H9 (cell line): ENCODE measurements at regions not wholly inside any gene's neighbourhood (a gene's known extent, or its start where the extent isn't known, plus 50 kb on each side); places are given as distances from the start of the nearest gene placed in this dataset.

Experiments used
- DNase-seq: peaks from one replicate; pipeline ENCODE4 v3.0.0-alpha.2; 2017
- H2AFZ ChIP-seq: one replicate; pipeline ENCODE4 v1.6.1; 2013; ENCODE audit warnings: mild to moderate bottlenecking, low read length, control low read depth, moderate library complexity
- H2AK5ac ChIP-seq: 2 replicates; pipeline ENCODE4 v1.6.1; 2013; ENCODE audit warnings: low read length, control low read depth, mixed read lengths; ENCODE audit not compliant: insufficient read length
- H2BK120ac ChIP-seq: one replicate; pipeline ENCODE4 v1.6.1; 2013; ENCODE audit warnings: low read depth, mild to moderate bottlenecking, low read length, control low read depth, inconsistent platforms; ENCODE audit not compliant: poor library complexity, severe bottlenecking
- H2BK12ac ChIP-seq: 2 replicates; pipeline ENCODE4 v1.6.1; 2013; ENCODE audit warnings: low read length, control low read depth, mixed read lengths, low read depth; ENCODE audit not compliant: insufficient read length
- H2BK15ac ChIP-seq: 2 replicates; pipeline ENCODE4 v1.6.1; 2013; ENCODE audit warnings: low read depth, low read length, control low read depth
- H2BK20ac ChIP-seq: one replicate; pipeline ENCODE4 v1.6.1; 2013; ENCODE audit warnings: low read depth, mild to moderate bottlenecking, low read length, control low read depth, inconsistent platforms; ENCODE audit not compliant: poor library complexity, severe bottlenecking
- H2BK5ac ChIP-seq: 2 replicates; pipeline ENCODE4 v1.6.1; 2013; ENCODE audit warnings: low read length, control low read depth, mixed read lengths; ENCODE audit not compliant: insufficient read length
- H3K14ac ChIP-seq: 2 replicates; pipeline ENCODE4 v1.6.1; 2013; ENCODE audit warnings: low read length, control low read depth; ENCODE audit not compliant: insufficient read depth
- H3K18ac ChIP-seq: 2 replicates; pipeline ENCODE4 v1.6.1; 2013; ENCODE audit warnings: low read depth, mild to moderate bottlenecking, mixed read lengths, low read length, control low read depth; ENCODE audit not compliant: insufficient read length
- H3K23ac ChIP-seq: 2 replicates; pipeline ENCODE4 v1.6.1; 2013; ENCODE audit warnings: low read length, control low read depth, mixed read lengths, low read depth; ENCODE audit not compliant: insufficient read length
- H3K23me2 ChIP-seq: 2 replicates; pipeline ENCODE4 v1.6.1; 2013; ENCODE audit warnings: low read depth, mild to moderate bottlenecking, mixed read lengths, low read length, control low read depth; ENCODE audit not compliant: insufficient read length, poor library complexity, severe bottlenecking
- H3K27ac ChIP-seq: 2 replicates; pipeline ENCODE4 v1.5.1; 2013; ENCODE audit warnings: low read length, control low read depth, mixed read lengths, low read depth; ENCODE audit not compliant: insufficient read length
- H3K27me3 ChIP-seq: 2 replicates; pipeline ENCODE4 v1.6.1; 2013; ENCODE audit warnings: low read length, control low read depth, inconsistent platforms; ENCODE audit not compliant: insufficient read depth
- H3K4ac ChIP-seq: 2 replicates; pipeline ENCODE4 v1.6.1; 2013; ENCODE audit warnings: low read depth, mild to moderate bottlenecking, control low read depth, inconsistent platforms, low read length, moderate library complexity
- H3K4me1 ChIP-seq: 2 replicates; pipeline ENCODE4 v1.6.1; 2013; ENCODE audit warnings: low read length, control low read depth, inconsistent platforms; ENCODE audit not compliant: insufficient read depth
- H3K4me2 ChIP-seq: 2 replicates; pipeline ENCODE4 v1.6.1; 2013; ENCODE audit warnings: low read length, control low read depth, mixed read lengths; ENCODE audit not compliant: insufficient read length, insufficient read depth
- H3K56ac ChIP-seq: 2 replicates; pipeline ENCODE4 v1.6.1; 2013; ENCODE audit warnings: low read depth, mild to moderate bottlenecking, mixed read lengths, low read length, control low read depth; ENCODE audit not compliant: insufficient read length
- H3K79me1 ChIP-seq: 2 replicates; pipeline ENCODE4 v1.6.1; 2013; ENCODE audit warnings: low read depth, mild to moderate bottlenecking, moderate library complexity, low read length, control low read depth, inconsistent platforms; ENCODE audit not compliant: insufficient read depth, poor library complexity, severe bottlenecking
- H3K79me2 ChIP-seq: 2 replicates; pipeline ENCODE4 v1.6.1; 2013; ENCODE audit warnings: low read length, control low read depth, inconsistent platforms; ENCODE audit not compliant: insufficient read depth
- H3K9ac ChIP-seq: 2 replicates; pipeline ENCODE4 v1.6.1; 2013; ENCODE audit warnings: low read length, control low read depth, mixed read lengths; ENCODE audit not compliant: insufficient read length; ENCODE audit errors: extremely low read depth
- H3K9me3 ChIP-seq: one replicate; pipeline ENCODE4 v1.6.1; 2013; ENCODE audit warnings: low read depth, low read length, inconsistent platforms; ENCODE audit not compliant: control insufficient read depth
- H3T11ph ChIP-seq: one replicate; pipeline ENCODE4 v1.6.1; 2013; ENCODE audit warnings: mild to moderate bottlenecking, low read length, control low read depth, inconsistent platforms
- H4K20me1 ChIP-seq: one replicate; pipeline ENCODE4 v1.6.1; 2013; ENCODE audit not compliant: control insufficient read depth, insufficient read length, insufficient read depth
- H4K5ac ChIP-seq: 2 replicates; pipeline ENCODE4 v1.6.1; 2013; ENCODE audit warnings: low read depth, mild to moderate bottlenecking, mixed read lengths, low read length, control low read depth; ENCODE audit not compliant: insufficient read length
- H4K8ac ChIP-seq: replicated peaks from 2 replicates; pipeline ENCODE4 v1.6.1; 2013; ENCODE audit warnings: low read length, control low read depth, mixed read lengths, low read depth; ENCODE audit not compliant: insufficient read length
- H4K91ac ChIP-seq: 2 replicates; pipeline ENCODE4 v1.6.1; 2013; ENCODE audit warnings: low read depth, mild to moderate bottlenecking, moderate library complexity, mixed read lengths, low read length, control low read depth; ENCODE audit not compliant: insufficient read length
- H3K27ac Mint-ChIP-seq, 3 experiments: 2 replicates in 2 of 3; 3 replicates in 1 of 3; pipeline ENCODE4 v1.8.0; 2020 to 2021; ENCODE audit warnings: mixed read lengths in 3 of 3, mild to moderate bottlenecking in 1 of 3, moderate library complexity in 1 of 3
- H3K27me3 Mint-ChIP-seq: 2 replicates; pipeline ENCODE4 v1.8.0; 2021; ENCODE audit warnings: low read depth, mild to moderate bottlenecking, moderate library complexity, mixed read lengths
- H3K36me3 Mint-ChIP-seq, 3 experiments: 2 replicates in 2 of 3; 3 replicates in 1 of 3; pipeline ENCODE4 v1.8.0; 2020 to 2021; ENCODE audit warnings: low read depth in 3 of 3, mixed read lengths in 3 of 3; ENCODE audit not compliant: insufficient read depth in 1 of 3
- H3K4me1 Mint-ChIP-seq, 2 experiments: 2 replicates each; pipeline ENCODE4 v1.8.0; 2020; ENCODE audit warnings: mixed read lengths in 2 of 2
- H3K4me3 Mint-ChIP-seq, 2 experiments: 2 replicates in 1 of 2; 3 replicates in 1 of 2; pipeline ENCODE4 v1.8.0; 2020 to 2021; ENCODE audit warnings: mild to moderate bottlenecking in 2 of 2, mixed read lengths in 2 of 2, moderate library complexity in 1 of 2
- H3K9me3 Mint-ChIP-seq, 2 experiments: 2 replicates in 1 of 2; 3 replicates in 1 of 2; pipeline ENCODE4 v1.8.0; 2020; ENCODE audit warnings: mild to moderate bottlenecking in 2 of 2, mixed read lengths in 2 of 2, moderate library complexity in 1 of 2
- CTCF ChIP-seq: fragments of 200-600 bp; sonication (generic); conservative IDR thresholded peaks from 3 replicates; pipeline ENCODE4 v1.8.0; 2021; ENCODE audit warnings: antibody characterized with exemption, mild to moderate bottlenecking
- WGBS: extraction: QIAGEN DNeasy Blood & Tissue Kit; methylation state at CpG from one replicate; pipeline ENCODE4 v1.1.7; 2013; ENCODE audit warnings: missing lambda C conversion rate, low lambda C conversion rate, mixed read lengths; ENCODE audit not compliant: insufficient read length; ENCODE audit errors: extremely low coverage; 5-methylcytosine and 5-hydroxymethylcytosine counted together

GRCh38 chr2:215811409-215812345 lies 201.7 kb downstream of the MREG start:
- no peak overlapping the region for H3K18ac ChIP-seq
- WGBS, result no CpG with 5 or more reads among the region's 3 CpGs
- H3K9ac ChIP-seq, result no peak overlapping the region
- H4K8ac ChIP-seq, result no peak overlapping the region
- H3K14ac ChIP-seq, result no peak overlapping the region
- no peak overlapping the region for H3K4ac ChIP-seq
- no peaks in the 10 kb centered on the region for H3K27me3 ChIP-seq
- H4K91ac ChIP-seq, result no peak overlapping the region
- no peak overlapping the region for H2BK12ac ChIP-seq
- no peaks in the 10 kb centered on the region for H3K79me1 ChIP-seq
- Mint-ChIP-seq H3K9me3 (no peaks in the 10 kb centered on the region), H3K27ac (no peak overlapping the region), H3K36me3 (no peaks in the 10 kb centered on the region), H3K4me3 (no peak overlapping the region), H3K4me1 (peaks cover 18 to 19% of the 10 kb centered on the region in 2 experiments), H3K27me3 (no peaks in the 10 kb centered on the region)
- no peak for DNase-seq
- no peak overlapping the region for H2AK5ac ChIP-seq
- H4K5ac ChIP-seq, result no peak overlapping the region
- H2BK120ac ChIP-seq, result no peak overlapping the region
- H3K79me2 ChIP-seq, result no peaks in the 10 kb centered on the region
- no peak for TF ChIP-seq CTCF
- H4K20me1 ChIP-seq, result no peaks in the 10 kb centered on the region
- no peak overlapping the region for H3K56ac ChIP-seq
- H2BK5ac ChIP-seq, result no peak overlapping the region
- no peak overlapping the region for H3T11ph ChIP-seq
- no peak overlapping the region for H3K27ac ChIP-seq
- H3K9me3 ChIP-seq, result no peaks in the 10 kb centered on the region
- H3K23me2 ChIP-seq, result no peaks in the 10 kb centered on the region
- no peak overlapping the region for H2BK15ac ChIP-seq
- H2BK20ac ChIP-seq, result no peak overlapping the region
- no peak overlapping the region for H3K23ac ChIP-seq
- H3K4me2 ChIP-seq, result no peak overlapping the region
- no peak overlapping the region for H2AFZ ChIP-seq
- H3K4me1 ChIP-seq, result no peaks in the 10 kb centered on the region
